ENCODE measurements at regions not wholly inside any gene's neighbourhood (a gene's known extent, or its start where the extent isn't known, plus 50 kb on each side); places are given as distances from the start of the nearest gene placed in this dataset.

DNA sequence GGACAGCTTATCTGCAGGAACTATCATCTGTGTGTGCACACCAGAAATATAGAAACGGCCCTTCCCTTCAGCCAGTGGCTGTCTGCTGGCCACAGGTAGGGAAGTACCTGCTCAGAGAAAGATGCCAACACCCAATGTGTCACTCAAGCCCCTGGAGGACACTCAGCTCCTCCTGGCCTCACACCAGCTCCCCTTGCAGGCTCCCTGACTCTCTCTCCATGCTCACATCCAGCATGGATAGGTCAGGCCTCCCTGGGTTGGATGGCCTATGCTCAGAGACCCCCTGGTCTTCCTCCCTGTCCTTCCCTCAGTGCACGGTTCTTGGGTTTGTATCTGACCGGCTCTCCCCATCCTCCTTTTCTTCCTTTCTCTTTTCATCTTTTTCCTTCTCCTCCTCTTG lies 202.1 kb downstream of the BCL11B start:
- no peak for DNase-seq

DNA sequence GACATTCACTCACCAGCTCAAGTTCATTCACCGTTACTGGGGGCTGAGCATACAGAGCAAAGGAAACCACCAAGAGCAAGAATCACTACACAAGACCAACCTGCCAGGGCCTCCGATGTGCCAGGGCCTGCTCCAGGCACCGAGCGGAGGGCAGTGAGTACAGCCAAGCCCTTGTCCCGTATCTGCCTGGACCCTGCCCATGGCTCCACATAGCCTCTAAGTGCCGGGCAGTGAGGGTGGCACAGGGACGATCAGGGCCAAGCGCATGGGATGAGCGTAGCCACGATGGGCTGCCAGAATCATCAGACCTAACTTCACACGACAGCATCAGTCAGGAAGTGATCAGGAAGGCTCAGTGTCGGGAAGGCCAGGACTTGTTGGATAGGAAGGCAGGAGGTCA lies 199.6 kb downstream of the BCL11B start:
- DNase-seq: no peak

DNA sequence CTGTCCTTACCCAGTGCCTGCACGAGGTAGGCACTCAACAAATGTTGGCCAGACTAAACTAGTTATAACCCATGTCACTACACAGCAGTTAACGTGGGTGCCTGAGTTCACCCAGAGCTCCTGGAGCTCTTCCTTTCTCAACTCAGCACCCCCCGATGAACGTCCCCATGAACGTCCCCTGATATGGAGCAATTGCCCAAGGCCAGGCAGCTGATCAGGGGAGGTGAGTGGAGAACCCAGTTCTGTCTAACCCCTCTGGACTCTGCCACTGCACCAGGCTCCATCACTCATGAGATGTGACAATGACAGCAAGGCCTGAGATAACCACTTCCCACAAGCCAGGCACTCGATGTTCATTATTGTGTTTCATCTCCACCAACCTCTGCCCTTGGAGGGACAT lies 199.0 kb downstream of the BCL11B start:
- no peak for DNase-seq

DNA sequence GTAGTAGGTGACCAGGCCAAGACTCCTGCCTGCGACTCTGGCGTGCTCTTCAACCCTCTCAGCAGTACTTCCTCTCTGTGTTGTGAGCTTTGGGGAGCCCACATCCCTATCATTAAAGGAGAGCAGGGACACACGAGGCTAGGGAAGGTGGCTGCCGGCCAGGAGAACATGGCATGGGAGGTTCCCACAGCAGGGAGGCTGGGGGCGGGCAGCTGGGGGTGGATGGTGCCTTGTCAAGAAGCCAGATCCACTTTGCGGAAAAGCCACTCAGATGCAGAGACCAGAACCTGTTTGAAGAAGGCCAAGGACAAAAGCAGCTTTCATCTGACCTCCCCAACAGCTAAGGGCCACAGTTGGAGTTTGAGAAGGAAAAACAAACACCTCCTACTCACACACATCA lies 198.6 kb downstream of the BCL11B start:
- DNase-seq: no peak

DNA sequence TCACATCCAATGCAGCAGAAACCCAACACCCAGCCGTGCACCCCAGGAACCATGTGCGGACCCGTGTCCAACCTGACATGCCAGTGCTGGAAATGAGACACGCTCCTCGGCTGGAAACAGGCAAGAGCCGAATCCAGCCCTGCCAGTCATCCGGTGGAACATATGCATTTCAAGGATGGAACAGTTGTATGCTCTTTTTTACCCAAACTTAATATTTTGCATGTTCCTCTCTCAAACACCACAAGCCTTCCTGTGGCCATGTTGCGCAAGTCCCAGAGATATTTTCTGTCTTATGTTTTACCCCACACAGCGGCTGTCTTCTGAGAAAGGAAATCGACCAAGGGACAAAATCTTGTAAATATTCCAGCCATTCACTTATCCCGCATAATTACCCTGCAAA lies 196.9 kb downstream of the BCL11B start:
- DNase-seq: no peak

DNA sequence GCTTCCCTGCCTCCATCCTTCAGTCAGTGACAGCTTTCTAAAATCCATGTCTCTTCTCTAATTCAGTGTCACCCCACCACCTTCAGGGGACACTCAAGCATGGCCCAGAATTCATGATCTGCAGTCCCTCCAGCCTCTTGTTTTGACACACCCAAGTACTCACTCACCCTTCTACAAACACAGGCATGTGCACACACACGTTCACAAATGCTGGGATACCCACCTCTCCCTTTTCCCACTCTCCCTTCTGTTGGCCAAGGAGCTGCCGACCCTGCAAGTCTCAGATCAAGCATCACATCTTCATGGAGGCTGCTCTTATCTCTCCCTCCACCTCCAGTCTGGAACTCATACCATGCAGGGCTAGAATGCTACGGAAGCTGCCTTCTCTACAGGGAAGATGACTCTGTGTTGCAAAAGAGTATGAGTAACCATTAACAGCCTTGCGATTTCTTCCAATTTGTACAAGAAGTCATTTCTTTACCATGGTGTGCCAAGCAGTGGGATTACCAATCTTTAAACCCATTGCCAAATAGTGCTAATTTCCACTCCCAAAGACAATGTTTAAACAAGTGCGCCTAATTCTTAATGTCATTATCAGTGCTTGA lies 196.1 kb downstream of the BCL11B start:
- DNase-seq: no peak

DNA sequence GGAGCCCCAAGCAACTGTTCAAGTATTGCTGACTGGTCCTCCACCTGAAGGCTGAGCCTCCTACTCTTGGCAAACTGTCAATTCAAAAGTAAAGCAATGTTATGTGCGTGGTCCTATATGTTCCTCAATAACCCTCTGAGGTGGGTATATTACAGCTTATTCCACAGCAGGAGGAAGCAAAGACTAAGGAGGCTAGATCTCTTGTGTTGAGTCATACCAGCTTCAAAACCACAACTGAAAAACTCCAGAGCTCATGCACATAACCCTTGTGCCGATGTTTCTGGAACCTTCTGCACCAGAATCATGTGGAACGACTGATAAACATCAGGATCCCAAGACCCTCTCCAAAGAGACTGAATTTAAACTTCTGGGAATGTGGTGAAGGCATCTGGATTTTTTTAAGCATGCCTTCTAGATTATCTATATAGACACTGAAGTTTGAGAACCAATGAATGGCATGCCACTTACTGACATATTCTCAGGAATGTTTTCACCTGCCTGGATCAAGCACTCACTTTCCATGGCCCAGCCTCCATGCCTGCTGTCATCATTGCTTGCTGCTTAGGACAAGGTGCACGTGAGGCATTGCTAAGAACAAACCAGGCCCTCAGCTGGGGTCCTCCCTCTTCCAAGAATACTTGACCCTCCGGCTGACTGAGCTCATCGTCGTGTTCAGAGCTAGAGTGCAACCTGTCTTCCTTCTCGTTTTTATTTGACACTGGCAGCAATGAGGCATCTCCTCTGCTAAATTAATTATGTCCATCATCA lies 194.7 kb downstream of the BCL11B start:
- no peak for DNase-seq

DNA sequence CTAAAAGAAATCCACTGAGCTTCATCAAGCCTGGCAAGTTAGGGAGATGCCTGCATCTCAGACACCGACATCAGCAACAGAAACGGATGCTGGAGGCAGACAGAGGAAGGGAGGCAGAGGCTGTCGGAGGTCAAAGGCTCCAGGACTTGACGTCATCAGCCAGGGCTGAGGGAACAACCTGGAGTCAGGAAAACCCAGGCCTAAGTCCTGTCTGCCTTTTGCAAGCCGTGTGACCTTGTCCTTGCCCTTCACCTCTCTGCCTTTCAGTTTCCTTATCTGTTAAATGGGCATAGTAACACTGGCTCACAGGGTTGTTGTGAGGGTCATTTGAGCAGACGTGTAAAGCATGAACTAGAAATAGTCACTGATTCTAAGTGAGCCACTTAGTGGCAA lies 194.2 kb downstream of the BCL11B start:
- no peak for DNase-seq

DNA sequence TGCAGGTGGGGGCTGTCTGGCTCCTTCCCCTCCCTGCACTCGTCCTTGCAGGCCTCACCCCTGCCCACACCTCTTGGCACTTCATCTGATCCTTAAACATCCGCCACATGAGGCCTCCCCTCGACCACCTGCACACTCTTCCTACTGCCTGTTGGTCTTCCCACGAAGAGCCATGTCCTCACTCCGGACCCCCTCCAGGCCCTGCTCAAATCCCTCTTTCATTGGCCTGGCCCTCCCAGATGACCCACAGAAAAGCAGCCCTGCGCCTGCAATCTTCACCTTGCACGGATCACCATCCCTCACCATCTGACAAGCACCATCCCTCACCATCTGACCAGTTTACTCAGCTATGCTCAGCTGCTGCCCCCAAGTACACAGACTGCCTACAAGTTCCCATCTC lies 193.6 kb downstream of the BCL11B start:
- DNase-seq: no peak

DNA sequence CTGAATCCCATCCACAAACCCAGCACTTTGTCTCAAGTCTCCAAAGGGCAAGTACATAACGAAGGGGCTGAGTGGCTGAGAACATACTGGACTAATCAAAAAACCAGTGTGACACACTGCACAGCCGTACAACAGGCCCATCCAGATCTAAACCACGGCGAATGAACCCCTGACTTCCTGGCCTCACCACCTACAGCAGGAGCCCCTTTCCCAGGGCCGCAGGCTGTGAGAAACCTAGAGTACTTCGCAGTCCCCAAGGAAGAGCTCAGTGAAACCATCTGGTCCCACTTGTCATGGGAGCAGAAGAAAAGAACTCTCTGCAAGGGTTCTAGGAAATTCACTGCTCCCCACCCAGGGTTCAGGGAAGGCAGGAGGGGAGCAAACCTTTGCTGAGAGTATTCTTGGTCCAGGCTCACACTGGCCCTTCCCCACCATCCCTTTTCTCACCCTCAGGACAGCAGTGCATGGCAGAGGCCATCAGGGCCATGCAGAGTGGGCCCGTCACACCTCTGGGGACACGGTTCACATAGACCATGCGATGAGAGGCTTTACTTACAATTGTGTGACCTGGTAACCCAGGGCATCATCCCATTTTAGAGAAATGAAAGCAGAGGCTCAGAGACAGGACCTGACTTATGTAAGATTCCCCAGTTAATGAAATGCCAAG lies 192.8 kb downstream of the BCL11B start:
- DNase-seq: no peak

DNA sequence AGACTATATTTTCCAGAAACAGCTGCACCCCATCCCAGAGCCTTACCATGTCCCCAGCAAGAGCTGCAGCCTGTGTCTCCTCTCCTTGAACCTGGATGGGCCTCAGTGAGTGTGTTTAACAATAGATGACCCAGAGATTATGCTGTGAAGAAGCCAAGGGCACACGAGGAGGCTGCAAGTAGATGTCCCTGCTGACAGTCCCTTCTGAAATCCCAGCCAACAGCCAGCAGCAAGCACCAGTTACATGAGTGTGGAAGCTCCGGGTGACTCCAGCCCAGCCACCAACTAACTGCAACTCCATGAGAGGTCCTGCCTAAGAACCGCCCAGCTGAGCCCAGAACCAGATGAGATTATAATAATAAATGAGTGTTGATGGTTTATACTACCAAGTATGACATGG lies 191.7 kb downstream of the BCL11B start:
- DNase-seq: no peak

DNA sequence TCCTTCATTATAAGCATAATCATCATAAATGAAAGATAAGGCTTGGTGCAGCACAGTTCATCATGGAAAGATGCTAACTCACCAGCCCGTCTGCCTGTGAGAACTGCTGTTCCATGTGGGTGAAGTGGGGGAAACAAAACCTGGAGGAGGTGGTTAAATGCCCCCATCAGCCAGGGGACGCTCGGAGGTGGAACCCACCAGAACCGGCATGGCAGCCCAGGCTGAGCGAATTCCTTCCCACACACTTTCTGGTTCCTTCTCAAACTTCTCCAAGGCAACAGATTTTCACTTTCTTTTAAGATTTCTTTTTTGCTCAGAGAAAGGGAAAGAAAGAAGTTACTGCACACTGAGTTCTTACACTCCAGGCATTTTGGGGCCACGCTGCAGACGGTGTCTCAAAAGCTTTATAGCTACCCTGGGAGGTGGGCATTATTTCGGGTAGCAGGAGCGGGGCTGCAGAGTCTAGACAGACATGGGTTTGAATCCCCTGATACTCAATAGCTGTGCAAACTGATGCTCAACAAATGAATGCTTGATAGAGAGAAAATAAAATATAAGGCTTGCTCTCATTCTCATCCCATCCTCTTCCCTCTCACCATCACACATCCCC lies 190.7 kb downstream of the BCL11B start:
- no peak for DNase-seq

DNA sequence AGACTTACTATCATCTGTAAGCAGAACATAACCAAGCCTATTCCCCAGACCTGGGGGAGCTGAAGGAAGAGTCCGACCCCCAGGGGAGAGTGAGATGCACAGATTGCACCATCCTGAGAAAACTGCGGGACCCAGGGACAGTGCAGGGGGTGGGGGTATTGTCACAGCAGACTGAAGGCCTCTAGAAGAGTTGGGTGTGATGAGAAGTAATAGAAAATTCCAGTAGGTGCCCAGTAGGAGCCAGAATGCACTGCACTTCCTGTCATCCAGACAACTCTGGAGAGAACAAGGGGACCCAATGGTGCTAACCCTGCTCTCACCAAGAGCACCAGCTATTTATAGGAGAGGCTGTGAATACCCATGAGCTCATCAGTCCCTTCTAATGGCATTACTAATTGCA lies 190.1 kb downstream of the BCL11B start:
- no peak for DNase-seq

DNA sequence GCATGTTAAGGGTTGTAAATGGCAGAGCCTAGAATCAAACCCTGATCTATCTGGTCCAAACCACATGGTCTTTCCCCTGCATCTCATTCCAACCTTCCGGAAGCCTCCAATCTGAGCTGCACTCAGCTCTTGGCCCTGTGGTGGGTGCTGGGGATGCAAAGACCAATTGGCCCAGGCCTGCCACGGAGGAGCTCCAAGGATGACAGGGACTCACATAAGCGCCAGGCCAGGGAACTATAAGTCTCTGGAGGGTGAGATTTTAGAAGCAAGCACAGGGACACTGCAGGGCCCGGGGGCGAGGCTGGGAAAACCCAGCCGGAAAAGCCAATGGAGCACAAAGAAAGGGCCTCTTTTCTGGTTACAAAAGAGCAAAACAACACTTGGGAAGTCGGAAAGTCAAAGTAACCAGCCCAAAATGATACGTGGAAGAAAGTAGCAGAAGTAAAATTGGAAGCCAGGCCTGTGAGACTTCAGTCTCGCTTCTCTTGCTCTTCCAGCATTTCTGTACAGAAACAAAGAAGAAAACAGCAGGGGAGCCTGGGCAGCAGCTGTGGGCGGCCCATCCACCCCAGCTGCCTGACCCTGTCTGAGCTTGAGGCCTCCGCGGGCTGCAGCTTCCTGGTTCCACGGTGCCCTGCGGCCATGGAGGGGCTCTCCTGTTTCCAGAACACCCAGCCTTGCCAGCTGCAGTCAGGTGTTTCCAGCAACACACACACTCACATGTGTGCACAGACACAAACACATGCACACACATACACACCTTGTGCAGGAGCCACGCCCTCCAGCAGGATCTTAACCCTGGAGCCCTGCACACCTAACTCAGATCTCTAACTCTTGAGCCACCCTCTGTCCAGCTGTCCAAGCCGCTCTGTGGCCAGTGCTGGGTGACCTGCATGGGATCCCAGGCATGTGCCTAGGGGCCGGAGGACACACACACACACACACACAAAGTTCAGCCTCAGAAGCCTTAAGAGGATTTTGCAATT lies 178.2 kb downstream of the BCL11B start:
- no peak for DNase-seq

DNA sequence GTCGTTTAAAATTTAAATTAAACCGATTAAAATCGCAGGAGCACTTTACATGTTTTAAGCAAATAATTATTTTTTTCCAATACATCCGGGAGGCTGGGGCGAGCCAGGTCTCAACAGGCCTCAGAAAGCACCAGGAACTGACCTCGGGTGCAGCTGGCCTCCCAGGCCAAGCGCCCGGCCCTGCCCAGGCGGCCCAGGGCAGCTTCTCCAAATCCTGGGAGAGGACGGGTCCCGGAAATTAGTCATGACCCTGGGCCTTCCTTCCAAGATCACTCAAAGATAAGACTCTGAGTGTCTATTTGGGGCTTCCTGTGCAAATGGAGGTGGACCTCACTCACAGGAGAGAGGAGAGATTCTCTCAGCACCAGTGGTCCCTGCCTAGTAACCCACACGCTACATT lies 177.1 kb downstream of the BCL11B start:
- DNase-seq: no peak

DNA sequence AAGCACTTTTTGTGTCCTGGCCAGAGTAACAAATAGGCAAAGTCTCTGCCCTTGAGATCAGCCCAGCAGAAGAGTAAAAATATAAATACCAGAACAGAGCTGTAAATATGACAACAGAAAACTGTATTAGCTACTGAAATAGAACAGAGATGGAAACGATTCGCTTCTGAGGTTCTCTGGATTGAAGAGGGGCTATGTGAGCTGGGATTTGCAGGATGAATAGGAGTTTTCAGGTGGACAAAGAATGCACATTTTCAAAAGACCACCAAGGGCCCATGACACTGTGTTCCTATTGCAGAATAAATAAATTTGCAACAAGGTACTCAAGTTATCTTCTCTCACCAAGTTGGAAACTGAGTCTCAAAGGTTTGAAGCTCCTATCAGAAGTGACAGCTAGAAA lies 176.6 kb downstream of the BCL11B start:
- DNase-seq: no peak

DNA sequence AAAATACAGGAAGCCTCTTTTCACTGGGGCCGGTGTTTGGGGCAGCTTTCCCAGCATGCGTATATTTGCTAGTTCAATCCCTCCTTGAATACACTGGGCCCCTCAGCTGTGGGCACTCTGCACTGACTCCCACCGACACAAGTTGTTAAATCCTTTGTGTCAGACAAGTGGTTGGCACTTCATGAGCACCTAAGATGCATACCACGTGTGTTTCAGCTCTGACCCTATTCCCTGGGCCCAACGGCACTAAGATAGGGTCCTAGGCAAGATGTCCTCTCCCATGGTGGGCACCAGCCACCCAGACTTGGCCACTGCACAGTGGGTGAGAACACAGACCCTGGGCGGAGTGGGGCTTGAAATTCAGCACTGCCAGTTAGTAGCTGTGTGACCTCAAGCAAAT lies 173.8 kb downstream of the BCL11B start:
- no peak for DNase-seq

DNA sequence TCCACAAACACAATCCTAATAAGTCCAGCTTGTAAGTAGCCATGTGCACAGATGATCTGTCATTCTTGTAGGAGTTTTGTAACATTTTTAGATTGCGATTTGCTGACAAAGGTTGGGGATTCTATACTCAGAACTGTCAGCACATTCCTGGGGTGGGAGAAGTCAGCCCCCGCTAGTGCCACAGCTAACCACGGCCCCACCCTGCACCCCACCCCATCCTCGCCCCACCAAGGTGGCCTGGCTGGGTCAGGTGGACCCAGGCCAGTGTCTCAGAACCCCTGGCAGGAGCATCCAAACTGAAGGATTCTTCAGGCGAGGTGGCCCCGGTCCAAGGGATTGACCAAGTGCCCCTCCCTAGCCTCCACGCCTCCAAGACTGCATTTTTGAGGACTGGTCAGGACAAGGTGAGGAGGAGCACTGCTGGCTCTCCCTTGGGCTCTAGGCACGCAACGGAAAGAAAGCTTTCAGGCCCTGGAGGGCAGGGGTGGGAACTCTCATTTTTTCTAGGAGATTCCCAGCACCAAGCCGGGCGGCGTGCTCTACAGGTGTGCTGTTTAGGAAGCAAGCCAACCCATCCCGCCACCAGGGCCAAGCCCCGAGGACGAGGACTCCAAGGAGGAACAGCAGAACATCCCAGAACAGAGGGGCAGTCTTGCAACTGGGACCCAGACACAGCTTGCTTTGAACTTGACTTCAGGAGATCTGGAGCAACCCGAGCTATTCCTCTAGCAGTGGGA lies 172.8 kb downstream of the BCL11B start:
- DNase-seq: no peak

DNA sequence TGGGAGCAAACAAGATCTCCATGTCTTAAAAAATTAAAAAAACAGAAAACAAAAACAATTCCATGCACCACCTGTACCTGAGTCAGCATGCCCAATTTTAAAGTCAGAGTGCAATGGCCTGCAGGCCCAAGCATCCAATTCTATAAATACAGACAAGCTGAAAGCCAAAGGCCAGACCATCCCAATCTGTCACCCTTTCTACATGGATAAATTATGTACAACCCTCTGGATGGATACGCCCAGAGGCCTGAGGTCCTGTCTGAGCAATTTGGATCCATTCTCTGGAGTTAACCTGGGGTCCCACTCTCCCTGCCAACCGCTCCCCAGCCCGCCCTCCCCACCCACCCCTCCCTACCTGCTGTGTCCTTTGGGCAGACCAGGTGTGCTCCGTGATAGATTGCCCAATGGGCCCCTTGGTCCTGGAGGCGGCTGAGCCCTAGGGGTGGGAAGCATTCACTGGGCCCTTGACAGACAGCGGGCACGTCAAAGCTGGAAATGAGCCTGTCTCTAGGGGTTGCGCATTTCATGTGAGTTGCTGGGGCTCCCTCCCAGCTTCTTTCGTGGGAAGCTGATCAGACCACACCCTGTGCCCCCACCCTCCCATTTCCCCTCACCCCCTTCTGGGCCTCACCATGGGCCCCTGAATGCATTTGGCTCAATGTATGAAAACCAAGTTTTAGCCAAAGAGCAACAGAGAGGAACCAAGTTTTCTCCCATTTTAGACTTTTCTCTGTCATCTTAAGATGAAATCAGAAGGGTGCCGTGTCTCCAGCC lies 171.3 kb downstream of the BCL11B start:
- DNase-seq: no peak

DNA sequence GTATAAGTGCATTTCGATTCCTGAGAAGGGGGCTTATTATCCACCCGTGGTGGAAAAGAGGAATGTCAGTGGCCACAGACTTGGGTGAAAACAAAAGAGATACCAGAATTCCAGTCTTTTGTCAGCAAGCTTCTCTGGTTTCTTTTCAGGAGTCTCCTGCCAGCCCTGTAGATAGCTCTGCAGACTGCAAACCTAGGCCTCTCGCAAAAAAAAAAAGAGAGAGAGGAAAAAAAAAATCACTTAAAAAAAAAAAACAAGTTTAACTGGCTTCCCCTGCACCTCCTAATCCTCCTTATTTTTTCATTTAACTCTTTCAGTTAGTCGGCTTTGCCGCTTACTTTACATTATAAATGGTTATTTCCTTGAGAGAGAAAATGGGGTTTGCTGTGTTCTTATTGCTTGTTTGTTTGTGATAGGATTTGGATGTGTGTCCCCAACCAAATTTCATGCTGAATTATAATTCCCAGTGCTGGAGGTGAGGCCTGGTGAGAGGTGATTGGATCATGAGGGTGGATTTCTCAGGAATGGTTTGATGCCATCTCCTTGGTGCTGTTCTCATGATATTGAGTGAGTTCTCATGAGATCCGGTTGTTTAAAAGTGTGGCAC lies 170.0 kb downstream of the BCL11B start:
- no peak for DNase-seq

Data from stimulated activated naive CD4-positive, alpha-beta T cell treated with Interleukin-2 at 50 U/mL for 16 hours (primary cell).